ENCODE measurements at regions not wholly inside any gene's neighbourhood (a gene's known extent, or its start where the extent isn't known, plus 50 kb on each side); places are given as distances from the start of the nearest gene placed in this dataset.

- no peak for TF ChIP-seq CTCF (conservative IDR thresholded peaks at IDR 0.05 in 1 of 2, IDR thresholded peaks at IDR 0.05 in 1 of 2; ENCODE audit: extremely low read depth in 1 of 2, insufficient read depth in 1 of 2, low read depth in 1 of 2, low read length in 2 of 2)
- TF ChIP-seq EZH2 (IDR thresholded peaks at IDR 0.05; ENCODE audit: borderline replicate concordance, low read length) = no peak
Observed at GRCh38 chr1:87424541-87424940, 95.9 kb downstream of the LMO4 start.
